GM21515 (cell line): ENCODE measurements at regions not wholly inside any gene's neighbourhood (a gene's known extent, or its start where the extent isn't known, plus 50 kb on each side); places are given as distances from the start of the nearest gene placed in this dataset.
"Not testable (repeated sequence)": the region's sequence is repeated elsewhere in the genome, so short reads cannot be mapped to it uniquely, and the experiment has no call there.

Experiments used
- ATAC-seq: cut with Tn5 transposase; IDR thresholded peaks from one replicate; pipeline ENCODE4 v1.9.1; 2021; ENCODE audit not compliant: unreplicated experiment

- ATAC-seq = no peak
Observed at GRCh38 chrX:122625821-122626220, 558.3 kb upstream of the GRIA3 start.

GRCh38 chrX:122626871-122627270, 557.2 kb upstream of the GRIA3 start:
- no peak for ATAC-seq

- ATAC-seq = no peak
Observed at GRCh38 chrX:122641136-122641535, 542.9 kb upstream of the GRIA3 start.

GRCh38 chrX:122641826-122642225, 542.3 kb upstream of the GRIA3 start:
- ATAC-seq = no peak

GRCh38 chrX:122655256-122655655, 528.8 kb upstream of the GRIA3 start:
- not testable (repeated sequence) for ATAC-seq

- ATAC-seq = no peak
Observed at GRCh38 chrX:122666601-122667000, 517.5 kb upstream of the GRIA3 start.

- no peak for ATAC-seq
Observed at GRCh38 chrX:122667667-122668066, 516.4 kb upstream of the GRIA3 start.

- no peak for ATAC-seq
Observed at GRCh38 chrX:122703762-122704161, 480.3 kb upstream of the GRIA3 start.

GRCh38 chrX:122739770-122740169, 444.3 kb upstream of the GRIA3 start:
- no peak for ATAC-seq

- ATAC-seq = no peak
Observed at GRCh38 chrX:122770581-122770980, 413.5 kb upstream of the GRIA3 start.

- ATAC-seq = no peak
Observed at GRCh38 chrX:122771933-122772332, 412.1 kb upstream of the GRIA3 start.

- ATAC-seq = no peak
Observed at GRCh38 chrX:122777766-122778165, 406.3 kb upstream of the GRIA3 start.

- no peak for ATAC-seq
Observed at GRCh38 chrX:122783918-122784317, 400.2 kb upstream of the GRIA3 start.

GRCh38 chrX:122787231-122787630, 396.8 kb upstream of the GRIA3 start:
- no peak for ATAC-seq

- no peak for ATAC-seq
Observed at GRCh38 chrX:122788216-122788615, 395.9 kb upstream of the GRIA3 start.

GRCh38 chrX:122790376-122791095, 393.5 kb upstream of the GRIA3 start:
- ATAC-seq = no peak

GRCh38 chrX:122813876-122814275, 370.2 kb upstream of the GRIA3 start:
- no peak for ATAC-seq

GRCh38 chrX:122816288-122816687, 367.8 kb upstream of the GRIA3 start:
- ATAC-seq = no peak

GRCh38 chrX:122817321-122817955, 366.6 kb upstream of the GRIA3 start:
- no peak for ATAC-seq

GRCh38 chrX:122818068-122818467, 366.0 kb upstream of the GRIA3 start:
- no peak for ATAC-seq

- no peak for ATAC-seq
Observed at GRCh38 chrX:122833230-122833629, 350.8 kb upstream of the GRIA3 start.

- no peak for ATAC-seq
Observed at GRCh38 chrX:122835886-122836285, 348.2 kb upstream of the GRIA3 start.

GRCh38 chrX:122850326-122850725, 333.8 kb upstream of the GRIA3 start:
- ATAC-seq = no peak
